Stimulated activated CD4-positive, alpha-beta T cell treated with anti-CD3 and anti-CD28 coated beads, Interleukin-15, amount 100 ng/mL, for 1 hour (primary cell): ENCODE measurements at regions not wholly inside any gene's neighbourhood (a gene's known extent, or its start where the extent isn't known, plus 50 kb on each side); places are given as distances from the start of the nearest gene placed in this dataset.
"Not testable (repeated sequence)": the region's sequence is repeated elsewhere in the genome, so short reads cannot be mapped to it uniquely, and the experiment has no call there.

Experiments used
- DNase-seq, 2 donors: peaks; one replicate each; pipeline ENCODE4 v3.0.0-alpha.2; 2020; ENCODE audit warnings: low read depth in 1 of 2, low spot score in 1 of 2

- no peak for DNase-seq
These were observed 84.8 kb upstream of the HNF1B start for GRCh38 chr17:37829592-37830123.

GRCh38 chr17:37828651-37829124 is 83.8 kb upstream of the HNF1B start:
- no peak for DNase-seq

GRCh38 chr17:37827905-37828650 is 83.2 kb upstream of the HNF1B start:
- no peak for DNase-seq

- no peak for DNase-seq
These were observed 81.9 kb upstream of the HNF1B start for GRCh38 chr17:37826497-37827430.

- DNase-seq: no peak
These were observed 81.0 kb upstream of the HNF1B start for GRCh38 chr17:37825851-37826250.

- DNase-seq: no peak
These were observed 80.0 kb upstream of the HNF1B start for GRCh38 chr17:37824534-37825485.

- no peak for DNase-seq
These were observed 79.1 kb upstream of the HNF1B start for GRCh38 chr17:37823996-37824395.

GRCh38 chr17:37820995-37821713 is 76.3 kb upstream of the HNF1B start:
- no peak for DNase-seq

GRCh38 chr17:37820313-37820994 is 75.6 kb upstream of the HNF1B start:
- DNase-seq: no peak

GRCh38 chr17:37818689-37819088 is 73.8 kb upstream of the HNF1B start:
- no peak for DNase-seq

- no peak for DNase-seq
These were observed 72.1 kb upstream of the HNF1B start for GRCh38 chr17:37816950-37817349.

GRCh38 chr17:37815536-37815935 is 70.7 kb upstream of the HNF1B start:
- no peak for DNase-seq

- no peak for DNase-seq
These were observed 68.9 kb upstream of the HNF1B start for GRCh38 chr17:37813751-37814150.

GRCh38 chr17:37808846-37809245 is 64.0 kb upstream of the HNF1B start:
- DNase-seq: not testable (repeated sequence)

- DNase-seq: no peak
These were observed 58.0 kb upstream of the HNF1B start for GRCh38 chr17:37802712-37803416.

- DNase-seq: no peak
These were observed 57.3 kb upstream of the HNF1B start for GRCh38 chr17:37802061-37802595.

GRCh38 chr17:37801171-37801570 is 56.3 kb upstream of the HNF1B start:
- DNase-seq: no peak

GRCh38 chr17:37797206-37797605 is 52.3 kb upstream of the HNF1B start:
- DNase-seq: no peak

- no peak for DNase-seq
These were observed 51.2 kb upstream of the HNF1B start for GRCh38 chr17:37796076-37796475.
